AG09309 (cell line): ENCODE measurements at regions not wholly inside any gene's neighbourhood (a gene's known extent, or its start where the extent isn't known, plus 50 kb on each side); places are given as distances from the start of the nearest gene placed in this dataset.

Experiments
- DNase-seq: peaks from one replicate; pipeline ENCODE4 v3.0.0-alpha.2; 2010; ENCODE audit warnings: low read depth
- H3K4me3 ChIP-seq: 2 replicates; pipeline ENCODE4 v1.5.1; 2011; ENCODE audit warnings: mild to moderate bottlenecking, low read depth, low read length, moderate library complexity; ENCODE audit not compliant: control insufficient read depth
- TF ChIP-seq, protein P1 (sequence below): IDR thresholded peaks from 2 replicates; pipeline ENCODE4 v1.5.1; 2011; ENCODE audit warnings: mild to moderate bottlenecking, low read depth, low read length, inconsistent platforms; ENCODE audit not compliant: insufficient read depth, control insufficient read depth; ENCODE audit errors: missing control alignments

DNA sequence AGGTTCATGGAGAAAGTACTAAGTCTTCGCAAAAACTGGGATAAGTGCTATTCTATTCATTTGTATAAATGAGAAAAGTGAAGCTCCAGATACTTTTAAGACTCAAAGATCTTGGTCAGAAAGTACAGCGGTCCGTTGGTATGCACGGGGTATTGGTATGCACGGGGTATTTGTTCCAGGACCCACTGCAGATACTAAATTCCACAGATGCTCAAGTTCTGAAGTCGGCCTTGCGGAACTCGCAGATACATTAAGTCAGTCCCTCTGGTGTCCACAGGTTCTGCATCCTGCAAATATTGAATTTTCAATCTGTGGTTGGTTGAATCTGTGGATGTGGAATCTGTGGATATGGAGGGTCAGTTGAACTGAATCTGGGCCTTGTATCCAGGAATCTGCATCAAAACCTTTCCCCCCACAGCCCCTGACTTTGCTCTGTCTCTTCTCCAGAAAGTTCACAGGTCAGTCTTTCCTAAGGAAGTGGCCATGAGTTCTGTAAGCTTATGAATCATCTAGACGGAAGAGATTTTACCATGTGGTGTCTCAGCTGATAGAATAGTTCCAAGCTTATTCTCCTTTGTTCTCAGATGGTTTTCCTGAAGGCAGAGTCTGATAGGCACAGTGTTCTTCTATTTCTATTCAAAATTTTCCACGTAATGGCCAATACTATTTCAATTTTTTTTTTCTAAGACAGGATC lies 274.7 kb downstream of the NEDD1 start:
- TF ChIP-seq, protein P1, sequence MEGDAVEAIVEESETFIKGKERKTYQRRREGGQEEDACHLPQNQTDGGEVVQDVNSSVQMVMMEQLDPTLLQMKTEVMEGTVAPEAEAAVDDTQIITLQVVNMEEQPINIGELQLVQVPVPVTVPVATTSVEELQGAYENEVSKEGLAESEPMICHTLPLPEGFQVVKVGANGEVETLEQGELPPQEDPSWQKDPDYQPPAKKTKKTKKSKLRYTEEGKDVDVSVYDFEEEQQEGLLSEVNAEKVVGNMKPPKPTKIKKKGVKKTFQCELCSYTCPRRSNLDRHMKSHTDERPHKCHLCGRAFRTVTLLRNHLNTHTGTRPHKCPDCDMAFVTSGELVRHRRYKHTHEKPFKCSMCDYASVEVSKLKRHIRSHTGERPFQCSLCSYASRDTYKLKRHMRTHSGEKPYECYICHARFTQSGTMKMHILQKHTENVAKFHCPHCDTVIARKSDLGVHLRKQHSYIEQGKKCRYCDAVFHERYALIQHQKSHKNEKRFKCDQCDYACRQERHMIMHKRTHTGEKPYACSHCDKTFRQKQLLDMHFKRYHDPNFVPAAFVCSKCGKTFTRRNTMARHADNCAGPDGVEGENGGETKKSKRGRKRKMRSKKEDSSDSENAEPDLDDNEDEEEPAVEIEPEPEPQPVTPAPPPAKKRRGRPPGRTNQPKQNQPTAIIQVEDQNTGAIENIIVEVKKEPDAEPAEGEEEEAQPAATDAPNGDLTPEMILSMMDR: no peak
- DNase-seq: no peak
- no peak overlapping the region for H3K4me3 ChIP-seq

DNA sequence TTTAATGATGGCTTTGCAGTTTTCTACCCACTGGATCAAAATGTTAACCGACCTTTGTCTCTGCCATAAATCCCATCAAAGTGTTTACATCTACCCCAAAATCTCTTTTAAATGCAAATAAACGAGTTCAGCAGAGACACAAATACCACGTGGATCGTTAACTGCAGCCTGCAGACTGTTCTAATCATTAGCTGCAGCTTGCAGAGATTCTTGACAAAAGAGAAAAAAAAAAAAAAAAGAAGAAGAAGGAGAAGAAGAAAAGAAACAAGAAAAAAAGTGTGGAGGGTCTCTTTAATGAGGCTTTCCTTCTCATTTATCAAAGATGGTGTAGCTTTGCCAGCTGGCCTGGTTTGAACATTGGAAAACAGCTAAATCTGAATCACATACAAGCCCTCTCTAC lies 275.7 kb downstream of the NEDD1 start:
- DNase-seq: no peak
- no peak overlapping the region for H3K4me3 ChIP-seq
- TF ChIP-seq, protein P1: no peak

DNA sequence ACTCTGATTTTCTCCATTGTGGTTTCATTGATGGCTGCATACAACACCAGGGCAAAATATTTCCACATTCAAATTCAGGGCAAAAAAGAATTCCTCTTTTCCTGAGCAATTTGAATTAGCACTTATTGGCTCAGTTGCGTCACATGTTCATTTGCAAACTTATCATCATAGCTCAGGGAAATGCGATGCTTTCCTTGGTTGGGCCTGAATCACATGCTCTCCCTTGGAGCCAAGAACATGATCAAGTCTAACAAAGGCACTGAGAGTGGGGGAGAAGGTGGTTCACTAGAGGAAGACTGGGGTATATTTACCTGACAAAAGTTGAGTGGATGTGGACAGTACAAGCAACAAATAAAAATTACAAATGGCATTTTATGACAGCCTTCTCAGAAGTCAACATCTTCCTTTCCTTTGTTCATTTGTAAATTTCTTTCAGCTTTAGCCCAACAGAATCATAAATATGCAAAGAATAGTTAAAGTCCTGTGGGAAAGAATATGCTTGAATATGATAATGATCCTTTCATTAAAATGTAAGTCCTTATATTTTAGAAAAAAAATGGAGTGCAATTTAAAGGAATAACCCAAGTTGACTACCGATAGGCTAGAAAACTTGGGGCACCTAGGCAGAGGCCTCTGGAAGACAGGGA lies 277.2 kb downstream of the NEDD1 start:
- TF ChIP-seq, protein P1: no peak
- no peak for DNase-seq
- H3K4me3 ChIP-seq: no peak overlapping the region

DNA sequence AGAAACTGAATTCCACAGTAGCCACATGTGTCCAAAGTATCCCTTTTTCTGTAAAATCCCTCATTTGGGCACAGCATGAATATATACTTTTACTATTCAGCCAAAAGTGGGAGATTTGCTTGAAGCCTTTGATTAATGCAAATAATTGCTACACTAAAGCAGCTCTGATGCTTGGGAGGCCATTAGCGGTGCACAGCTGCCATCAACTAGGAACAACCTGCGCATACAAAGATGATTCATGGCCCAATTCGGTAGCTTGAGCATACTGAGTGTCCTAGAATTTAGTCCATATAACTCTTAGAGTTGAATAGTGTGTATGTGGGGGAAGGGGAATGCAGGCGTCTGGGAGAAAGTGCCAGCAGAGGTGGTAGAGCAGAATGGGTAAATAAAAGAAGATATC lies 277.0 kb upstream of the RMST start:
- H3K4me3 ChIP-seq: no peak overlapping the region
- TF ChIP-seq, protein P1: no peak
- no peak for DNase-seq

DNA sequence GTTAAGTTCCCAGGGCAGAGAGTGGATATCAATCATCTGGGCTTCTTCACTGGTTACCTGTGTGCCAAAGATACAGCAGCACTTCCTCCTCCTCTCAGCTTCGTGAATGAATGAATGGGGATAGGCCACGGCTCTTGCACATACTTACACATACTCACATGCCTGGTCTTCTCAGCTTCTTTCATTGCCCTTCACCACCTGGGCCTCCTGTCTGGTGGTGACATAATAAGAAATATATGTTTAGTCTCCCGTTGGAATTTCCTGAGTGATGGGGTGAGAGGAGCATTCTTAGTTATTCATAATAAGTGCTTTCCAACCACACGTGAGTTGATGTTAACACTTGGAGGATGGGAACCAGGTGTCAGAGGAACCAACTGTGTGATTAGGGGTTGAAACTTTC lies 268.1 kb upstream of the RMST start:
- TF ChIP-seq, protein P1: no peak
- no peak for DNase-seq
- no peak overlapping the region for H3K4me3 ChIP-seq

DNA sequence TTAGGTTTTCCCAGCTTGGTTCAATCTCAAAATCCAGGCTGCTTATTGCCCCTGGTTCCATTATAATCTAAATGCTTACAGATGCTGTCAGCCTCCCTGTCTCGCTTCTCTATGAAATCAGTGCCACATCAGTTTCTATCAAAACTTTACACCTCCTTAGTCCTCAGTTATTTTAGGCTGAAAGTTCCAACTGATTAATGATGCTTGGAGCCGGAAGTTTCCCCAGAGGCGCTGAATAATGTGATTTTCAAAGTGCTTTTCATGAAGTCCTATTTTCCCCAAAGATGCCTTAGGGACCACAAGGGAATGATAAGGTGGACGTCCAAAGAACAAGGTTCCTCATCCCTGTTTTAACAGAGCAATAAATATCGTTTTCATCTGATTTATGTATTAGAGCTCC lies 262.4 kb upstream of the RMST start:
- H3K4me3 ChIP-seq: no peak overlapping the region
- DNase-seq: no peak
- TF ChIP-seq, protein P1: no peak
